AG04449 (cell line): ENCODE measurements at regions not wholly inside any gene's neighbourhood (a gene's known extent, or its start where the extent isn't known, plus 50 kb on each side); places are given as distances from the start of the nearest gene placed in this dataset.

Experiments
- CTCF ChIA-PET: fragments of 350-600 bp; formaldehyde crosslinking; extraction: SDS; loops from one replicate; lab custom pipeline; 2021; ENCODE audit warnings: antibody characterized with exemption; lab: Yijun Ruan, JAX
- POLR2A ChIA-PET: fragments of 400-600, 350-600 bp; formaldehyde crosslinking; extraction: SDS; loops from one replicate; lab custom pipeline; 2020; ENCODE audit warnings: antibody characterized with exemption, inconsistent platforms; lab: Yijun Ruan, JAX
- DNase-seq: peaks from one replicate; pipeline ENCODE4 v3.0.0-alpha.2; 2010; ENCODE audit warnings: low read depth, low spot score
- H3K4me3 ChIP-seq: 2 replicates; pipeline ENCODE4 v1.5.1; 2011; ENCODE audit warnings: low read depth, mild to moderate bottlenecking, control low read depth, low read length
- CTCF ChIP-seq: IDR thresholded peaks from one replicate; pipeline ENCODE4 v1.5.1; 2011; ENCODE audit warnings: mild to moderate bottlenecking, moderate library complexity, low read length, control low read depth, inconsistent platforms; ENCODE audit not compliant: insufficient read depth; ENCODE audit errors: missing control alignments

DNA sequence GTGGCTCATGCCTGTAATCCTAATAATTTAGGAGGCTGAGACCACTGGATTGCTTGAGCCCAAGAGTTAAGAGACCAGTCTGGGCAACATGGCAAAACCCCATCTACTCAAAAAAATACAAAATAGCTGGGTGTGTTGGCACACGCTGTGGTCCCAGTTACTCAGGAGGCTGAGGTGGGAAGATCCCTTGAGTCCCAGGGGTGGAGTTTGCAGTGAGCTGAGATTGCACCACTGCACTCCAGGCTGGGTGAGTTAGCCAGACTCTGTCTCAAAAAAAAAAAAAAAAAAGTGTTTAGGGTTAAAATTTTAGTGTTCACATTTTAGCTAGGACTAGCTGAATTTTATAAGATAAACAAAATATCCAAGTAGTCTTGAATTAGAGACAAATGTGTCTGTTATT, 1340.1 kb upstream of the EPHA6 start:
- CTCF ChIA-PET, result no interaction called here
- POLR2A ChIA-PET, result no interaction called here
- no peak for TF ChIP-seq CTCF
- H3K4me3 ChIP-seq, result no peak overlapping the region
- no peak for DNase-seq

- H3K4me3 ChIP-seq, result no peak overlapping the region
- TF ChIP-seq CTCF, result no peak
- POLR2A ChIA-PET, result no interaction called here
- no peak for DNase-seq
- CTCF ChIA-PET, result no interaction called here
These were observed 1337.9 kb upstream of the EPHA6 start for GRCh38 chr3:95476534-95476933.

- POLR2A ChIA-PET, result no interaction called here
These were observed 1308.2 kb upstream of the EPHA6 start for GRCh38 chr3:95506174-95506573.

GRCh38 chr3:95508124-95508523, 1306.3 kb upstream of the EPHA6 start:
- H3K4me3 ChIP-seq, result no peak overlapping the region
- DNase-seq, result no peak
- ChIA-PET CTCF (no interaction called here), POLR2A (no interaction called here)
- TF ChIP-seq CTCF, result no peak

More at GRCh38 chr3:95506174-95506573, 1308.2 kb upstream of the EPHA6 start:
- no peak overlapping the region for H3K4me3 ChIP-seq
- no peak for DNase-seq
- CTCF ChIA-PET, result no interaction called here
- no peak for TF ChIP-seq CTCF

- ChIA-PET POLR2A (no interaction called here), CTCF (no interaction called here)
- TF ChIP-seq CTCF, result no peak
- no peak overlapping the region for H3K4me3 ChIP-seq
- DNase-seq, result no peak
These were observed 1302.6 kb upstream of the EPHA6 start for GRCh38 chr3:95511828-95512227.

- H3K4me3 ChIP-seq, result no peak overlapping the region
- ChIA-PET POLR2A (no interaction called here), CTCF (no interaction called here)
- DNase-seq, result no peak
- TF ChIP-seq CTCF, result no peak
These were observed 1300.1 kb upstream of the EPHA6 start for GRCh38 chr3:95514260-95514659.
